WI38 (cell line): ENCODE measurements at regions not wholly inside any gene's neighbourhood (a gene's known extent, or its start where the extent isn't known, plus 50 kb on each side); places are given as distances from the start of the nearest gene placed in this dataset.
"Not testable (repeated sequence)": the region's sequence is repeated elsewhere in the genome, so short reads cannot be mapped to it uniquely, and the experiment has no call there.

Experiments used
- H3K4me3 ChIP-seq: 2 replicates; pipeline ENCODE4 v1.5.1; 2011; ENCODE audit warnings: low read depth, mild to moderate bottlenecking, control low read depth, low read length
- CTCF ChIP-seq: IDR thresholded peaks from 2 replicates; pipeline ENCODE4 v1.5.1; 2012; ENCODE audit warnings: low read depth, mild to moderate bottlenecking, control low read depth, low read length

- no peak for TF ChIP-seq CTCF
- H3K4me3 ChIP-seq, result no peak overlapping the region
Measured at GRCh38 chr9:33722359-33722675, 73.0 kb upstream of the PRSS3 start.

- H3K4me3 ChIP-seq, result no peak overlapping the region
- no peak for TF ChIP-seq CTCF
Measured at GRCh38 chr9:33728613-33729012, 66.7 kb upstream of the PRSS3 start.

- no peak for TF ChIP-seq CTCF
- no peak overlapping the region for H3K4me3 ChIP-seq
Measured at GRCh38 chr9:33731142-33731541, 64.2 kb upstream of the PRSS3 start.

GRCh38 chr9:33731625-33732024 is 63.7 kb upstream of the PRSS3 start:
- H3K4me3 ChIP-seq, result no peak overlapping the region
- TF ChIP-seq CTCF, result no peak

- H3K4me3 ChIP-seq, result not testable (repeated sequence)
Measured at GRCh38 chr9:33734247-33734940, 61.0 kb upstream of the PRSS3 start.

GRCh38 chr9:33734941-33735835 is 60.2 kb upstream of the PRSS3 start:
- not testable (repeated sequence) for H3K4me3 ChIP-seq

GRCh38 chr9:33737811-33738606 is 57.4 kb upstream of the PRSS3 start:
- H3K4me3 ChIP-seq, result no peak overlapping the region
- peak; percentile 67 for TF ChIP-seq CTCF

- no peak for TF ChIP-seq CTCF
- H3K4me3 ChIP-seq, result no peak overlapping the region
Measured at GRCh38 chr9:33739398-33739797, 56.0 kb upstream of the PRSS3 start.
